Glutamatergic neuron (in vitro differentiated cells): ENCODE measurements at regions not wholly inside any gene's neighbourhood (a gene's known extent, or its start where the extent isn't known, plus 50 kb on each side); places are given as distances from the start of the nearest gene placed in this dataset.
"Not testable (repeated sequence)": the region's sequence is repeated elsewhere in the genome, so short reads cannot be mapped to it uniquely, and the experiment has no call there.

Experiments used
- DNase-seq: peaks from one replicate; pipeline ENCODE4 v3.0.0; 2022
- H3K27ac Mint-ChIP-seq: one replicate; pipeline ENCODE4 v1.8.0; 2020; ENCODE audit warnings: mild to moderate bottlenecking, mixed read lengths, inconsistent platforms; ENCODE audit not compliant: unreplicated experiment
- H3K27me3 Mint-ChIP-seq: one replicate; pipeline ENCODE4 v1.8.0; 2020; ENCODE audit warnings: mild to moderate bottlenecking, moderate library complexity, mixed read lengths, inconsistent platforms; ENCODE audit not compliant: unreplicated experiment
- H3K36me3 Mint-ChIP-seq: one replicate; pipeline ENCODE4 v1.8.0; 2020; ENCODE audit warnings: mild to moderate bottlenecking, mixed read lengths, inconsistent platforms; ENCODE audit not compliant: unreplicated experiment
- H3K4me1 Mint-ChIP-seq: one replicate; pipeline ENCODE4 v1.8.0; 2020; ENCODE audit warnings: mild to moderate bottlenecking, low read depth, mixed read lengths, inconsistent platforms; ENCODE audit not compliant: unreplicated experiment
- H3K4me3 Mint-ChIP-seq: one replicate; pipeline ENCODE4 v1.8.0; 2020; ENCODE audit warnings: mild to moderate bottlenecking, mixed read lengths, inconsistent platforms; ENCODE audit not compliant: unreplicated experiment
- H3K9me3 Mint-ChIP-seq: one replicate; pipeline ENCODE4 v1.8.0; 2020; ENCODE audit warnings: mild to moderate bottlenecking, moderate library complexity, mixed read lengths, inconsistent platforms; ENCODE audit not compliant: unreplicated experiment

DNA sequence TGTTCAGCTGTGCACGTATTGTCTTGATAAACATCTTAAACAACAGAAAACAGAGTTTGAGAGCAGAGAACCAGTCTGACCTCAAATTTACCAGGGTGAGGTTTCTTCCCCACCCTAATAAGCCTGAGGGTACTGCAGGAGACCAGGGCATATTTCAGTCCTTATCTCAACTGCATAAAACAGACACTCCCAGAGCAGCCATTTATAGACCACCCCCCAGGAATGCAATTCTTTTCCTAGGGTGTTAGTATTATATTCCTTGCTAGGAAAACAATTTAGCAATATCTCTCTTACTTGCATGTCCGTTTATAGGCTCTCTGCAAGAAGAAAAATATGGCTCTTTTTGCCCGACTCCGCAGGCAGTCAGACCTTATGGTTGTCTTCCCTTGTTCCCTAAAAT is 747.2 kb downstream of the TTLL7 start:
- H3K27ac Mint-ChIP-seq, H3K4me1 Mint-ChIP-seq, H3K4me3 Mint-ChIP-seq, DNase-seq, H3K27me3 Mint-ChIP-seq, H3K9me3 Mint-ChIP-seq, H3K36me3 Mint-ChIP-seq: not testable (repeated sequence)

DNA sequence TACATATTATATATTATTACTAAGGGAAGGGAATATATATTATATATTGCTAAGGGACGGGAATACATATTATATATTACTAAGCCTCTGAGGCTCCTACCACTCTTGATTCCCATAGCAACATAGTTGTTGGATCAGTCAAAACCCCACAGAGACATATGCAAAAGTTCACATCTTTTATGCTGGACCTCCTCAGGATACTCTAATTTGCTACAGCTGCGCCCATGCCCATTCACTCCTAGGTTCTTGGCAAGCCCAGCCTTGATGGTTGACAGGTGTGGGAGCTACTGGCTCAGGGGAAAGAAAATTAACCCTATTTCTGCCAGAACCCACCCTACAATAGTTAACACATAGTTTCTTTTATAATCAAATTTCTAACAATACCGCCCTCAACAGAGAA is 752.2 kb downstream of the TTLL7 start:
- H3K9me3 Mint-ChIP-seq, H3K36me3 Mint-ChIP-seq, H3K27ac Mint-ChIP-seq, H3K4me3 Mint-ChIP-seq, H3K27me3 Mint-ChIP-seq, H3K4me1 Mint-ChIP-seq, DNase-seq: not testable (repeated sequence)

DNA sequence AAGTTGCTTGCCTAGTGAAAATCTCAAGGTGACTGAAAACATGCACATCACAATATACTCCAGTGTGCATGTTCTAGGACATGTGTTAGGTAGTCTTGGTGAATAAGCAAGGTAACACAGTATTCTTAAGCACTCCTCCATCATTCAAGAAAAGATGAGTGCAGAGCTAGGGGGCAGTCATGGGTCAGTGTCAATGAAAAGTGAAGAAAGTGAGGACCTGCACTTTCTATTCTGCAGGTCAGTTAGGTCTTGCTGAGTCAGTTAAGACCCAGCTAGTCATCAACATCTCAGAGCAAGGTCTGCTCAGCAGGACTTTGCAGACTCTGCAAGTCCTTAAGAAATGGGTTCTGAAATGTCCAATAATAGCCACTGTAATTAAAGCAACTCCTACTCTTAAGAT is 754.1 kb downstream of the TTLL7 start:
- H3K4me3 Mint-ChIP-seq, DNase-seq, H3K27ac Mint-ChIP-seq, H3K9me3 Mint-ChIP-seq, H3K36me3 Mint-ChIP-seq, H3K4me1 Mint-ChIP-seq, H3K27me3 Mint-ChIP-seq: not testable (repeated sequence)

DNA sequence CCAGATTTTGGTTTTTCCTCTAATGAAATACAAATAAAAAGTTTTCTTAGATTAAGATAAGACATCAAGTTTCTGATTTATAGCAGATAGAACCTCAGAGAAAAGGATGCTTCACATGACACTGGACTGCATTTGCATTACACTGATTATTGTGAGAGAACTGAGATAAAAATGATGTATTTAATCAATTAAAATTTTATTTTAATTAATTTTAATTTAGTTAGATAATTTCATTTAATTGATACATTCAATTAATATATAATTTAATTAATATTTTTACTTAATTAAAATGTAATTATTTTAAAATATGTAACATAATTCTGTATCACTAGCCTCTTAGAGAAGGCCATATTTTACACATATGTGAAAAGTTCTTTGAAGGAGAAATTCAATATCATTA is 759.4 kb downstream of the TTLL7 start:
- H3K9me3 Mint-ChIP-seq, H3K27me3 Mint-ChIP-seq, H3K36me3 Mint-ChIP-seq, H3K4me1 Mint-ChIP-seq, DNase-seq, H3K4me3 Mint-ChIP-seq, H3K27ac Mint-ChIP-seq: not testable (repeated sequence)

DNA sequence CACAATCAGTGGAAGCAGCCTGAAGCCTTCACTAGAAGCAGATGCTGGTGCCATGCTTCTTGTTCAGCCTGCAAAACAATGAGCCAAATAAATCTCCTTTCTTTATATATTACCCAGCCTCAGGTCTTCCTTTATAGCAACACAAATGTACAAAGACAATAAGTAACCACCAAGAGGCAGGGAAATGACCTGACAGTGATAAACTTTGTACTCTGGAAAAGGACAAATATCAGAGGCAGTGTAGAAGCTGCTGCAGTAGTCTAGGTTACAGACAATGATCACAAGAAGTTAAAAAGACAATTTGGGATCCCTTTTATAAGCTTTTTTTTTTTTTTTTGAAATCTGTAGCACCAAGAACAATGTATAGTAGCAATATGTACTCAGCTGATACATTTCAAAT is 760.3 kb downstream of the TTLL7 start:
- H3K4me1 Mint-ChIP-seq, H3K27me3 Mint-ChIP-seq, DNase-seq, H3K36me3 Mint-ChIP-seq, H3K9me3 Mint-ChIP-seq, H3K4me3 Mint-ChIP-seq, H3K27ac Mint-ChIP-seq: not testable (repeated sequence)

DNA sequence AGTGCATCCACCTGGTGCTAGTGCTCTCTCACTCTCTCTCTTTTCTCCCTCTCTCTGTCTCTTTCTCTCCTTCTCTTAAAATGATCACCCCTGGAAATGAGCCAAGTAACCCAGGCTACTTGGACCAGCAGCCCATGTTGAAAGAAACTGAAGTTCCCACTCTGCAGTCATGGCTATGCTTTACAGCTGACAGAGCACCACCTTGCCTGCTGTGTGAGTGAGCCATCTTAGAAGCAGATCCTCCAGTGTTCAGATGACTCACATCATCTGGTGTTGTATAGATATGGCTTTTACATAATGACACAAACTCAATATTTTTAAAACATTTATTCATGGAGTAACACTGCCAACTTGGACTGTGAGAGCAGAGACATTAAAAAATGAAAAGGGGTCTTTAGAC is 779.1 kb downstream of the TTLL7 start:
- H3K27me3 Mint-ChIP-seq, H3K4me3 Mint-ChIP-seq, H3K4me1 Mint-ChIP-seq, H3K9me3 Mint-ChIP-seq, H3K27ac Mint-ChIP-seq, H3K36me3 Mint-ChIP-seq, DNase-seq: not testable (repeated sequence)

DNA sequence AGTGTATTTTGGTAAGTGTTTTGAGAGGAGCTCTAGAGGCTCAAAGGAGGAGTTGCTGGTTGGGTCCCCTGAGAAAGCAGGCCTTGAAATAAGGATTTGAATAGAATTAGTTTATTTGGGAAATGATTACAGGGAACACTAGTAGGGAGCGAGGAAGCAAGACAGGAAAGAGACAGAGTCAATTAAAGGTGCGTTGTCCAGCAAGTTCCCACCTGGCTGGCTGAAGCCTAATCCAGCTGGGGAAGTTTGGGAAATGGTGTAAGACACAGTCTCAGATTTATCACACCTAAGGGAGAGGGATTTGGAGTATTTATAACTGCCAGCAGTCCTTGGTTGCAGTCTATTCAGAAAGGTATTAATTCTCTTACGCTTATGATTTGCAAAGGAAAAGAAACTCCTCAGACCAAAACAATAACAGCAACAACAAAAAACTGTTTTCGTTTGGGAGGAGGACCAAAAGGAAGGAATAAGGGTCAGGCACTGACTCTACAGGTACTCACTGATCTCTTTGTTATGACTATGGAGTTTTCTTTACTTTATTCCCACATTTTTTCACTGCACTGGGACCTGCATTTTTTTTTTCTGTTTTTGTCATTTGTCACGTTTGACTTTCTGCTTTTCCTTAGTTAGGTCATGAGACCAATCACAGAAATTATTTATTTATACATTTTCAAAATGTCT is 780.8 kb downstream of the TTLL7 start:
- H3K27ac Mint-ChIP-seq, H3K4me1 Mint-ChIP-seq, H3K36me3 Mint-ChIP-seq, H3K4me3 Mint-ChIP-seq, H3K9me3 Mint-ChIP-seq, DNase-seq, H3K27me3 Mint-ChIP-seq: not testable (repeated sequence)

DNA sequence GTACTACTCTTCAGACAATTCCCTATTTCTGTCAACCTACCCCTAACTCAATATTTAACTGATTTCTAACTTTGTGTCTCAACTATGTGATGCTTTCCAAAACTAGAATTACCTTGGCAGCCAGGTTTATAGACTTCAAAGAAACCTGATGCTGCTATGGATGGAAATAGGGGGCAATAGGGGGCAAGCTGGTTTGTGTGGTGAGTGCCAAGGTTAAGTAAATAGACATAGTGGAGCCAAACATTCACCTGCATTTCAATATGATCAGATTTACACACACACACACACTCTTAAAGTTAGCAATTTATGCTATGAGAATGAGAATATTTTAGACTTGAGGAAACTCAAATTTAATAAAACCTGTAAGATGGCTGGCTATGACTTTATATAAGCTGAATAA is 784.6 kb downstream of the TTLL7 start:
- not testable (repeated sequence) for H3K9me3 Mint-ChIP-seq, DNase-seq

DNA sequence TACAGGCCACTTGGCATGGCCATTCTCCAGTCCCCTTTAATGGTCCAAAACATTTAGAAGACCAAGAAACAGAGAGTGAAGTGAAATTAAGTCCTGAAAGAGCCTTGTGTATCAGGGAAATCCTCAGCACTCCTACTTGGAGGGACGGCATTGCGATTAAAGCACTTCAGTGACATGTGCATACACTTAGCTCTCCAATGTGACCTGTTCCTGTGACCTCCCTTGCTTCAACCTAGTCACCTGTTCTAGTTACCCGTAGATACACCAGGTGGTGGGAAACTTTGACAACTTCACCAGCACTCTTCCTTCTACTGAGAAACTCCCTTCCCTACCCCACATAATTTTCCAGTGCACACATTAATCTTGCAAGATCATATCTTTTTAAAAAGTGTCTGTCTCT is 785.3 kb downstream of the TTLL7 start:
- H3K27ac Mint-ChIP-seq, H3K27me3 Mint-ChIP-seq, DNase-seq, H3K4me3 Mint-ChIP-seq, H3K4me1 Mint-ChIP-seq, H3K36me3 Mint-ChIP-seq, H3K9me3 Mint-ChIP-seq: not testable (repeated sequence)

More for the DNA sequence above, 784.6 kb downstream of the TTLL7 start:
- not testable (repeated sequence) for H3K27me3 Mint-ChIP-seq, H3K27ac Mint-ChIP-seq, H3K36me3 Mint-ChIP-seq, H3K4me1 Mint-ChIP-seq, H3K4me3 Mint-ChIP-seq

DNA sequence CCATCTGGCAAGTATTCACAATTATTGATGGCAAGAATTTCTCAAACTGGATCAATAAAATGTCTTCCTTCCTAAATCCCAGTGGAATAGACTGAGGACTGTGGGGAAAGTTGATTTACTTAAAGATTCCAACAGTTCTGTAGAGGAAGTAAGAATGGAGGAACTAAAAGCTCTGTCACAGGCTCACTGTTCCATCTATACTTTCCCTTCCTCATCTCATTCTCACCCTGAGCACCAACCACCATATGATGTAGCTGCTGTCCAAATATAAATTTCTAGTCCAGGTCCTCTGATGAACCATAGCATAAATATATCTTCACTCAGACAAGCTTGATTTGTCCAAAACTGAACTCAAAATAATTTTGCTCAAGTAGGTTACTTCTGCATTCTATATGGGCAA is 786.9 kb downstream of the TTLL7 start:
- H3K4me1 Mint-ChIP-seq, DNase-seq, H3K9me3 Mint-ChIP-seq, H3K27ac Mint-ChIP-seq, H3K27me3 Mint-ChIP-seq, H3K36me3 Mint-ChIP-seq, H3K4me3 Mint-ChIP-seq: not testable (repeated sequence)

DNA sequence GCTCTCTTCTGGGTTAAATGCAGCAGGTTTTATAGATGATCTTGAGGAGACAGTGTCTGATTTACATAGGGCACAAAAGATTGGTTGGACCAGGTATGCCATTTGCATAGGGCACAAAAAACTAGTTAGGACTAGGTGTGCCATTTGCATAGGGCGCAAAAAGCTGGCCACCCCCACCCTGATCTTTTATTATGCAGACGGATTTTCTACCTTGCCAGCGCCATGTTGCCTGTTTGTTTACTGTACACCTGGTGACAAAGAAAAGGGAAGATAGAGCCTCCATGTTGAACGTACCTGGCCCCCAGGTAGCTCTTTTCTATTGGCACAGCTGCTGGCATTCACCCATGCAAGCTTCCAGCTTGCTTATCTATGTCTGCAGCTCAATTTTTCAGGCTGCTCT is 790.4 kb downstream of the TTLL7 start:
- not testable (repeated sequence) for H3K36me3 Mint-ChIP-seq, H3K4me1 Mint-ChIP-seq, H3K27ac Mint-ChIP-seq, H3K4me3 Mint-ChIP-seq, H3K9me3 Mint-ChIP-seq, DNase-seq, H3K27me3 Mint-ChIP-seq

DNA sequence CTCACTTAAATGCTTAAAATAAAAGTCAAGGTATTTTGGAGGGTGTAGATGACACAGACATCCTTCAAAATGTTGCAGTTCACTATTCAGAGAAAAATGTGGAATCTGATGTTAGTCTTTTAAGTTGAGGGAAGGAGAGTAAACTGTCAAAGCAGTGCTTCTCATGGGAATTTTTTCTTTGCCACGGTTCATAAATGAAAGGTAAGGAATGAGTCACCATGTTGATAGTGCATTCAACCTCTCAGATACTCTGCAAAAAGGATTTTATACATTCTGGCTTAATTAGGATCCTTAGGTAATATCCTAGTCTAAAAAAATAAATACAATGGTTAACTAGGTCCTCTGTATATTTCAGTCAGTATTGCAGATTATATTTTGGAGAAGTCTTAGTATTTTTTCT is 804.3 kb downstream of the TTLL7 start:
- H3K27me3 Mint-ChIP-seq, H3K4me1 Mint-ChIP-seq, H3K36me3 Mint-ChIP-seq, H3K4me3 Mint-ChIP-seq, H3K9me3 Mint-ChIP-seq, H3K27ac Mint-ChIP-seq, DNase-seq: not testable (repeated sequence)

DNA sequence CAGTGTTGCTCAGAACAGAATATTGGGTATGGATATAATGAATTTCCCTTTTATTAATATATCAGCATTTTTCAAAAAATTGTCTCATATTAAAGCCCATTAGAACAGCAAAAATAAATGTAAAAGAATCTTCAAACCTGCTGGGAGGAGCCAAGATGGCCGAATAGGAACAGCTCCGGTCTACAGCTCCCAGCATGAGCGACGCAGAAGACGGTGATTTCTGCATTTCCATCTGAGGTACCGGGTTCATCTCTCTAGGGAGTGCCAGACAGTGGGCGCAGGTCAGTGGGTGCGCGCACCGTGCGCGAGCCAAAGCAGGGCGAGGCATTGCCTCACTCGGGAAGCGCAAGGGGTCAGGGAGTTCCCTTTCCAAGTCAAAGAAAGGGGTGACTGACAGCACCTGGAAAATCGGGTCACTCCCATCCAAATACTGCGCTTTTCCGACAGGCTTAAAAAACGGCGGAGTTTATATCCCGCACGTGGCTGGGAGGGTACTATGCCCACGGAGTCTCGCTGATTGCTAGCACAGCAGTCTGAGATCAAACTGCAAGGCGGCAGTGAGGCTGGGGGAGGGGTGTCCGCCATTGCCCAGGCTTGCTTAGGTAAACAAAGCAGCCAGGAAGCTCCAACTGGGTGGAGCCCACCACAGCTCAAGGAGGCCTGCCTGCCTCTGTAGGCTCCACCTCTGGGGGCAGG is 816.8 kb downstream of the TTLL7 start:
- H3K27me3 Mint-ChIP-seq, H3K4me1 Mint-ChIP-seq, DNase-seq, H3K9me3 Mint-ChIP-seq, H3K36me3 Mint-ChIP-seq: not testable (repeated sequence)
- Mint-ChIP-seq H3K4me3 (peak overlapping the region; percentile 75), H3K27ac (peak overlapping the region; percentile 82)
